ENCODE measurements at regions not wholly inside any gene's neighbourhood (a gene's known extent, or its start where the extent isn't known, plus 50 kb on each side); places are given as distances from the start of the nearest gene placed in this dataset.

- TF ChIP-seq CTCF (IDR thresholded peaks at IDR 0.05 in 4 of 5, conservative IDR thresholded peaks at IDR 0.05 in 1 of 5) (no peak), POLR2A (IDR thresholded peaks at IDR 0.05) (no peak)
Observed at GRCh38 chr16:7218936-7219335, 113.7 kb upstream of the RBFOX1 start.
